GM18907 (cell line): ENCODE measurements at regions not wholly inside any gene's neighbourhood (a gene's known extent, or its start where the extent isn't known, plus 50 kb on each side); places are given as distances from the start of the nearest gene placed in this dataset.
A peak's percentile ranks its signal among the peaks of the same experiment; 100 is the strongest.
"Not testable (repeated sequence)": the region's sequence is repeated elsewhere in the genome, so short reads cannot be mapped to it uniquely, and the experiment has no call there.

Experiments
- ATAC-seq: cut with Tn5 transposase; IDR thresholded peaks from one replicate; pipeline ENCODE4 v1.9.1; 2021; ENCODE audit warnings: mild to moderate bottlenecking, moderate library complexity; ENCODE audit not compliant: unreplicated experiment

- ATAC-seq = no peak
These were observed 98.3 kb downstream of the TMEM130 start for GRCh38 chr7:98771519-98771918.

- no peak for ATAC-seq
These were observed 97.7 kb downstream of the TMEM130 start for GRCh38 chr7:98771941-98772603.

- no peak for ATAC-seq
These were observed 94.9 kb downstream of the TMEM130 start for GRCh38 chr7:98774884-98775283.

- no peak for ATAC-seq
These were observed 92.8 kb downstream of the TMEM130 start for GRCh38 chr7:98777051-98777450.

GRCh38 chr7:98778421-98778820 lies 91.4 kb downstream of the TMEM130 start:
- no peak for ATAC-seq

GRCh38 chr7:98779800-98780587 lies 89.8 kb downstream of the TMEM130 start:
- ATAC-seq = no peak

- no peak for ATAC-seq
These were observed 85.5 kb downstream of the TMEM130 start for GRCh38 chr7:98784216-98784785.

- ATAC-seq = no peak
These were observed 83.8 kb downstream of the TMEM130 start for GRCh38 chr7:98785929-98786571.

GRCh38 chr7:98788966-98789365 lies 80.8 kb downstream of the TMEM130 start:
- ATAC-seq = no peak

GRCh38 chr7:98794453-98794852 lies 75.4 kb downstream of the TMEM130 start:
- ATAC-seq = not testable (repeated sequence)

- peak; percentile 89 for ATAC-seq
These were observed 73.9 kb downstream of the TMEM130 start for GRCh38 chr7:98795741-98796493.
